SK-N-MC (cell line): ENCODE measurements at regions not wholly inside any gene's neighbourhood (a gene's known extent, or its start where the extent isn't known, plus 50 kb on each side); places are given as distances from the start of the nearest gene placed in this dataset.
"Not testable (repeated sequence)": the region's sequence is repeated elsewhere in the genome, so short reads cannot be mapped to it uniquely, and the experiment has no call there.

Experiments
- DNase-seq: peaks from one replicate; pipeline ENCODE4 v3.0.0-alpha.2; 2011; ENCODE audit warnings: low read depth, low spot score
- H3K27ac ChIP-seq: fragments of 200-600 bp; sonication (generic); 2 replicates; pipeline ENCODE4 v1.5.1; 2016; ENCODE audit warnings: mixed run types
- H3K36me3 ChIP-seq: fragments of 200-600 bp; sonication (generic); 2 replicates; pipeline ENCODE4 v1.6.1; 2017; ENCODE audit warnings: antibody characterized with exemption, low read length, mixed read lengths; ENCODE audit not compliant: insufficient read depth
- H3K4me3 ChIP-seq: fragments of 200-600 bp; sonication (generic); 2 replicates; pipeline ENCODE4 v1.5.1; 2016
- H3K9ac ChIP-seq: fragments of 200-600 bp; sonication (generic); 2 replicates; pipeline ENCODE4 v1.8.0; 2017; ENCODE audit warnings: mixed run types, mixed read lengths; ENCODE audit not compliant: insufficient read length
- H3K9me3 ChIP-seq: fragments of 200-600 bp; sonication (generic); 2 replicates; pipeline ENCODE4 v1.6.1; 2017; ENCODE audit warnings: low read depth, mild to moderate bottlenecking, antibody characterized with exemption, low read length, moderate library complexity, mixed read lengths
- EZH2 ChIP-seq: fragments of 200-600 bp; sonication (generic); IDR thresholded peaks from one replicate; pipeline ENCODE4 v1.6.1; 2017; ENCODE audit warnings: antibody characterized with exemption
- FOXP2 ChIP-seq: optimal IDR thresholded peaks from 2 replicates; pipeline ENCODE3; 2011; ENCODE audit warnings: mild to moderate bottlenecking, moderate library complexity; ENCODE audit not compliant: insufficient read depth; ENCODE audit errors: extremely low read length, control extremely low read depth
- POLR2AphosphoS5 ChIP-seq: IDR thresholded peaks from 2 replicates; pipeline ENCODE4 v1.6.1; 2012; ENCODE audit warnings: mild to moderate bottlenecking, low read depth, low read length, borderline replicate concordance

DNA sequence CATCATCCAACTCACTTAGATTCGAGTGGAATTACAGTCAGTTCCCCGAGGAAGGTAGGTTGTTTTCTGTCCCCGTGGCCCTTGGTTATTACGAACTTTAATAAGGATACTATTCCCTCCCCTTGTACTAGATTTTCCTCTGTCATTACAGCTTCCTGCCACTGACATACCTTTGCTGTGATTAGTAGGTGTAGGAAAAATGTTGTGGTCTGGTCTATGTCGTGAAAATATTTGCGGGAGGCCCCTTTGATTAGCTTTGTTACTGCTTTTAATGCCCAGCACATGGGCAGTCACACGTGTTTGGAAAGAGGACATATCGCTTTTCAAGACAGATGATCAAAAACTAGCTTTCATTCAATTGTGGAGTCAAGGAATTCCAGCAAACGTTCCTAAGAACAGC, 92.2 kb downstream of the GATA3 start:
- H3K9me3 ChIP-seq = no peaks in the 10 kb centered on the region
- TF ChIP-seq EZH2 (no peak), FOXP2 (no peak), POLR2AphosphoS5 (no peak)
- DNase-seq = no peak
- H3K9ac ChIP-seq = no peak overlapping the region
- H3K36me3 ChIP-seq = no peaks in the 10 kb centered on the region
- H3K27ac ChIP-seq = no peak overlapping the region
- no peak overlapping the region for H3K4me3 ChIP-seq

DNA sequence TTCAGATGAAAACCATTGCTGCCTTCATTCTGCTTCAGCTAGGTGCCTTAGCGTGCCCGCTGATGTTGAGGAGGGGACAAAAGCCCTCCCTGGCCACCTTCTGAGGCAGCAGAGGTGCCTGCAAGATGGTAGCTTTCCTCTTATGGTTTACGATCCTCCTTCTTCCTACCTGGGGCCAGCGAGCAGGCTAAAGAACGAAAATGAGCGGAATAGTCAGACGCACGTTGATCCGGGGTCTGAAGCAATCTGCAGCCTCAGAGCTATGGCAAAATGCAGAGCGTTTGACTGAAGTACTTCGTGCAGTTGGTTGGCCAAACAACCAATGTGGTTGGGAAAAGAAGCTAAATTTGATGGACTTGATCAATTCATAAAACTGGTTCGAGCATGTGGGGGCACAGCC, 95.5 kb downstream of the GATA3 start:
- DNase-seq = no peak
- no peak overlapping the region for H3K4me3 ChIP-seq
- H3K9ac ChIP-seq = no peak overlapping the region
- no peak for TF ChIP-seq FOXP2
- TF ChIP-seq POLR2AphosphoS5 = no peak
- H3K36me3 ChIP-seq = no peaks in the 10 kb centered on the region
- H3K27ac ChIP-seq = no peak overlapping the region
- H3K9me3 ChIP-seq = no peaks in the 10 kb centered on the region

DNA sequence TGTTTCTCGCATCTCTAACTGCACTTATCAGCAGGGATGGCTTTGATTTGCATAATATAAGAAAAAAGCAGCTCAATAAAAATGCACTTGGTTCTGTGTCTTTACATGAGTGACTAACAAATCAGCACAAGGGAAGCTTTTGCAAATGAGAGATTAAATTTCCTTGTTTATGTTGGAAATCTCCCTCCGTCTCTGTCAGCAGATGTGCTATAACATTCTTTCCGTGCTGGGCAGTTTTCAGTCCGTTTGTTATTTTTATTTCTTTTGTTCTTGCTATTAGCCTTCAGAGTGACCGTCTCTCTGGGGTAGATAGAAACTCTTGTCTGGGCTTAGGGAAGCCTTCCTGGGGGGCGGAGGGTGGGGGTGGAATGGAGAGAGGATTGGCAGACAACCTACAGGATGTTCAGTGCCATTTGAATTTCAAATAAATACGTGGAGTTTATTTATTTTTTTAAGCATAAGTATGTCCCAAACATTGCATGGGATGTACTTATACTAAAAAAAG, 96.0 kb downstream of the GATA3 start:
- Histone ChIP-seq H3K9ac (no peak overlapping the region), H3K36me3 (no peaks in the 10 kb centered on the region), H3K27ac (no peak overlapping the region), H3K9me3 (no peaks in the 10 kb centered on the region), H3K4me3 (no peak overlapping the region)
- DNase-seq = no peak
- TF ChIP-seq FOXP2 (no peak), POLR2AphosphoS5 (no peak), EZH2 (no peak)

DNA sequence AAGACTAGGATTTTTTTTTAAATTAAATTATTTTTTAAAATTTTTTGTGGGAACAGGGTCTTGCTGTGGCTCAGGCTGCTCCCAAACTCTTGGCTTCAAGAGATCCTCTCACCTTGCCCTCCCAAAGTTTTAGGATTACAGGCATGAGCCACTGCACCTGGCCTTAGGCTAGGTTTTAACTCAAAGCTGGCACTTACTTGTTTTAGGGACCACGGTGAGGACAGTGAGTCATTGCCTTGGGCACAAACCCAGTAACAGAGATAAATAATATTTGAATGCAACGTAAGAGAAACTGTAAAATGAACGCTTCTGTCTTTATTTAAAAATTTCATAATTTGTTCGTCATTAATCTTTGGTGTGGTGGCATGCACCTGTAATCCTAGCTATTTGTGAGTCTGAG, 96.6 kb downstream of the GATA3 start:
- Histone ChIP-seq H3K36me3 (no peaks in the 10 kb centered on the region), H3K27ac (no peak overlapping the region), H3K9me3 (no peaks in the 10 kb centered on the region), H3K4me3 (no peak overlapping the region), H3K9ac (no peak overlapping the region)
- TF ChIP-seq FOXP2 (no peak), EZH2 (no peak), POLR2AphosphoS5 (no peak)
- DNase-seq = no peak

DNA sequence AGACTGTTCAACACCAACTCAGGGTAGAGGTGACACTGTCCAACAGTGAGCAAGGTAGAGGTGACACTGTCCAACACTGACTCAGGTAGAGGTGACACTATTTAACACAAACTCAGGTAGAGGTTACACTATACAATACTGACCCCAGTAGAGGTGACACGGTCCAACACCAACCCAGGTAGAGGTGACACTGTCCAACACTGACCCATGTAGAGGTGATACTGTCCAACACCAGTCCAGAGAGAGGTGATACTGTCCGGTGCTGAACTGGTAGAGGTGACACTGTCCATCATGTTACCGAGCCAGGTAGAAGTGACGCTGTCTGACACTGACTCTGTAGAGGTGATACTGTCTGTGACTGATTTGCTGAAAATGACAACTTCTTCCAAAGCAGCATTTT, 102.4 kb downstream of the GATA3 start:
- Histone ChIP-seq H3K36me3 (no peaks in the 10 kb centered on the region), H3K4me3 (no peak overlapping the region), H3K27ac (no peak overlapping the region), H3K9me3 (no peaks in the 10 kb centered on the region), H3K9ac (no peak overlapping the region)
- TF ChIP-seq POLR2AphosphoS5 (no peak), EZH2 (no peak), FOXP2 (no peak)
- no peak for DNase-seq

DNA sequence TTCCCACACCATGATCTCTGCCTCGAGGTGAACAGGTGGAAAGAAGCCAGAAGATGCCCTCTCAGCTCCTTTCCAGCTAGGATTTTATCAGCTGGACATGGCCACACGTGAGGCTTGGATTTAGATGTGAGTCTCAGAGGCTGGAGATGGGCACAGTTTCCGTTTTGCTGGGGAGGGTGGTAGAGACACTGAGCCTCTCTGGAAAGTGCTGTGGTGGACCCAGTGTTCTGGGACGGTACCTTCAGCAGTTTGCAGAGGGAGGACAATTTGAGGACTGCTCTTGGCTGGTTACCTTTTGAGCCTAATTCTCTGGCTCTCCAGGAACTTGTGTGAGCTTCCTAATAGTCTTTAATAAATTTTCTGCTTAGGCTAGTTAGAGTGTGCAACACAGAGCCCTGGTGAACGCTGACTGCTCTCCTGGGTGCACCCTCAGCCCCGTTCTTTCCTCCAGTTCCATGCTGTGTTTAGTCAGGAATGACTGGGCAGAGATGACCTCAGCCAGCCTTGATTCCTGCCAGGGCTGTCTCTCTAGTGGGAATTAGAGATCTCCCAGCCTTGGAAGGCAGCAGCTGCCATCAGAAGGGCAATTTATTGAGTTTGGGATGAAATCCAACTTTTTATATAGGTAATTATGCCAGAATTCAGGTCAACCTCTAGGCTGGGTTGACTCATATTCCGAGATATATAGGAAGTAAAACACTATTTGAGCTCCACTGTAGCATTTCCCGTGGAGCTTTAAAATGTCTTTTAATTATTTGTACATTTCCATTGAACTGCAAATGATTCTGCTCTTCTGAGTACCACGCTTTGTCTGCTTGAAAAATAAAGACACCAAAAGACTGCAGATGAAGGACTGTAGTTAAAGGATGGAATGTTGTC, 103.9 kb downstream of the GATA3 start:
- no peak overlapping the region for H3K4me3 ChIP-seq
- no peaks in the 10 kb centered on the region for H3K9me3 ChIP-seq
- H3K9ac ChIP-seq = no peak overlapping the region
- H3K27ac ChIP-seq = no peak overlapping the region
- H3K36me3 ChIP-seq = no peaks in the 10 kb centered on the region
- no peak for DNase-seq
- TF ChIP-seq POLR2AphosphoS5 (no peak), EZH2 (no peak), FOXP2 (no peak)

DNA sequence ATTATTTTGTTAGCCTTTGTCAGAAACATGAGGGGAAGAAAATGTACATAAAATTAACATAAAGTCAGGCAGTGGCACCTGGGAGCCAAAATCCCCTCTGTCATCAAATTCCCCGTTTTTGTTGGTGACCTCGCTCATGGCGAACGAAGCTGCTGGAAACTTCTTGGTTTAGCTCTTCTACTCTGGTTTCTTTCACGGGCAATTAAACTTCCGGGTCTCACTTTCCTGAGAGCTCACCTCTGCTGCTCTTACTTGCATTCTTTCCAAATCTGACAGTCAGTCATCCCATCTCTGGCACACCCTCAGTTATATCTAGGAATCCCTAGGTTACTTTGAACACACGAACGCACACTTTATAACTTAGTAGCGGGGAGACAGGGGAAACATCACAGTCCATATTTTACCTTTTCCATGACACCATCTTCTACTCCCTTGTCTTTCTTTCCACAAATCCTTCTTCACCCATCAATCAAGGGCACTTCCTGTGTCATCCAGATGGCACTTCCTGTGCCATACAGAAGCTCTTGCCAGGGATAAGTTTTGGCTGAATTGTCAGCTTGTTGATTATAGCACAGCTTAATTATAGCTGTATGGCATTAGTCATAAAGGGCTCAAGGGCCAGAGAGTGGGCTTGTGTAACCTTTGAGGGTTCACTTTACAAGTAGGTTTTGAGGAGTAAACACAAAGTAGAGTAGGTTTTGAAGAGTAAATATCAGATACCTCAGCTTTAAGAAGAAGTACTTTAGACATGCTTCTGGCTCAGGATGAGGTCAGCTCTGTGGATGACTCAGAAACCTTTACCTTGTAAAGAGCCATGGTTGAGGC, 105.1 kb downstream of the GATA3 start:
- Histone ChIP-seq H3K4me3 (no peak overlapping the region), H3K36me3 (no peaks in the 10 kb centered on the region), H3K27ac (no peak overlapping the region), H3K9me3 (no peaks in the 10 kb centered on the region), H3K9ac (no peak overlapping the region)
- no peak for TF ChIP-seq POLR2AphosphoS5
- TF ChIP-seq FOXP2 = no peak
- no peak for TF ChIP-seq EZH2
- no peak for DNase-seq

DNA sequence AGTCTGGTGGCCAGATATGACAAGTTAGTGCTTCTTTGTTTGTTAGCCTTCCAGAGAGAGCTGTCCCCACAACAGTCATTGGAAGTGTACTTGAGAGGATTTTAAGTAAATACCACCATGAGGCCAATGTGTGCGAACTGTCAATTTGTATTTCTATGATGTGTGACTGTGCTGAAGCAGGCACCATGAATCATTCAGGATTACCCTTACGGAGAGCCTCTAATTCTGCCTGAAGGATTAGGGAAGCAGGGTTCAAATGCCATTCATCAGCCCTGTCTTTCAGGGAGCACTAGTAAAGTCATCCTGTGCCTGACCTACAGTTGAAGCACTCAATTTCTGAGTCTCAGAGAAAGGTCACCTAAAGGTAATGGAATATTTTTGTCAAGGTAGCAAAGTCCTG, 109.3 kb downstream of the GATA3 start:
- Histone ChIP-seq H3K27ac (no peak overlapping the region), H3K36me3 (no peaks in the 10 kb centered on the region), H3K9me3 (no peaks in the 10 kb centered on the region), H3K4me3 (no peak overlapping the region), H3K9ac (no peak overlapping the region)
- DNase-seq = no peak
- no peak for TF ChIP-seq FOXP2
- no peak for TF ChIP-seq POLR2AphosphoS5
- TF ChIP-seq EZH2 = no peak

DNA sequence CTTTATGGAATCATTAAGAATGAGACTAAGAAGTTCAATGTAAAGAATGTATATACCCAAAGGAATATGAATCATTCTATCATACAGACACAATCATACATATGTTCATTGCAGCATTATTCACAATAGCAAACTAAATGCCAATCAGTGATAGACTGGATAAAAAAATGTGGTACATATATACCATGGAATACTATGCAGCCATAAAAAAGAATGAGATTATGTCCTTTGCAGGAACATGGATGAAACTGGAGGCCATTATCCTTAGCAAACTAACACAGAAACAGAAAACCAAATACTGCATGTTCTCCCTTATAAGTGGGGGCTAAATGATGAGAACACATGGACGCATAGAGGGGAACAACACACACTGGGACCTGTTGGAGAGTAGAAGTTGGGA, 110.2 kb downstream of the GATA3 start:
- not testable (repeated sequence) for H3K27ac ChIP-seq, H3K36me3 ChIP-seq, H3K9me3 ChIP-seq, H3K9ac ChIP-seq, H3K4me3 ChIP-seq, DNase-seq
